Neural progenitor cell (in vitro differentiated cells): ENCODE measurements at regions not wholly inside any gene's neighbourhood (a gene's known extent, or its start where the extent isn't known, plus 50 kb on each side); places are given as distances from the start of the nearest gene placed in this dataset.

Experiments
- CTCF ChIP-seq: fragments of 200-600 bp; sonication (generic); IDR thresholded peaks from 2 replicates; pipeline ENCODE4 v1.5.1; 2017; ENCODE audit warnings: antibody characterized with exemption, mild to moderate bottlenecking
- EZH2 ChIP-seq: fragments of 200-600 bp; sonication (generic); IDR thresholded peaks from 2 replicates; pipeline ENCODE4 v1.6.1; 2017; ENCODE audit warnings: antibody characterized with exemption, mild to moderate bottlenecking, moderate library complexity
- EZH2phosphoT487 ChIP-seq: fragments of 200-600 bp; sonication (generic); IDR thresholded peaks from 2 replicates; pipeline ENCODE4 v1.6.1; 2017; ENCODE audit warnings: antibody characterized with exemption

- TF ChIP-seq CTCF: no peak
- no peak for TF ChIP-seq EZH2
- no peak for TF ChIP-seq EZH2phosphoT487
Measured at GRCh38 chr7:112699725-112700513, 90.3 kb downstream of the TMEM168 start.
